Left ventricle myocardium inferior (tissue), 1 donor: ENCODE measurements at regions not wholly inside any gene's neighbourhood (a gene's known extent, or its start where the extent isn't known, plus 50 kb on each side); places are given as distances from the start of the nearest gene placed in this dataset.

Experiments used
- DNase-seq: peaks from one replicate; pipeline ENCODE4 v3.0.0-alpha.2; 2020
- H3K27ac ChIP-seq: fragments of 200-600 bp; replicated peaks from 2 replicates; pipeline ENCODE4 v1.8.0; 2021
- H3K27me3 ChIP-seq: fragments of 200-600 bp; 2 replicates; pipeline ENCODE4 v1.8.0; 2021; ENCODE audit warnings: low read depth
- H3K36me3 ChIP-seq: fragments of 200-600 bp; 2 replicates; pipeline ENCODE4 v1.8.0; 2021
- H3K4me1 ChIP-seq: fragments of 200-600 bp; 2 replicates; pipeline ENCODE4 v1.8.0; 2021
- H3K4me3 ChIP-seq: fragments of 200-600 bp; 2 replicates; pipeline ENCODE4 v1.8.0; 2021; ENCODE audit warnings: mild to moderate bottlenecking, moderate library complexity
- H3K9me3 ChIP-seq: fragments of 200-600 bp; replicated peaks from 2 replicates; pipeline ENCODE4 v1.8.0; 2021
- intact Hi-C: fragments of 100-400 bp; cut with micrococcal nuclease; formaldehyde crosslinking; loops from one replicate; pipeline ENCODE4 v1.11.0; 2022
- TF ChIP-seq, protein P1 (sequence below): fragments of 200-600 bp; IDR thresholded peaks from 2 replicates; pipeline ENCODE4 v1.8.0; 2021; ENCODE audit warnings: antibody characterized with exemption, mild to moderate bottlenecking, borderline replicate concordance
- donor health status: DM: no; HTN: yes; CAD: no; lungs with severe emphysema.

DNA sequence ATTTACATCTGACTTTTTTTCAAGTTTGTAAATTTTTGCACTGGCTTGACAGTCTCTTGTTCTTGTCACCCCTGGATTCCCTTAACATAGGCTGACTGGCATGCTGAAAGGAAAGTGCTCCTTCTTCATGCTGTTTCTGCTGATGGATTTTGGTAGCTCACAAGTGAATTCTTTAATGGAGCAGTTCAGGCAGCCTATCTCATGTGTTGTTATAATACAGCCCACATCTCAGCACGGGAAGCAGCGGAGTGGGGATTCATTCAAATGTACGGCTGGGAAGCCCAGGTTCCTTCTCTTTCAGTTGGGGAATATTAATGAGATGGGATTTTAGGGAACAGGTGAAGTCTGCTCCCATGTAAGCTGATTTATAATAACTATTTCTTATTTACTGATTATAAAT, 142.8 kb downstream of the CD8B2 start:
- Histone ChIP-seq H3K27me3 (peaks cover 38% of the 10 kb centered on the region), H3K36me3 (no peaks in the 10 kb centered on the region), H3K4me1 (no peaks in the 10 kb centered on the region), H3K4me3 (no peak overlapping the region), H3K27ac (no peak overlapping the region), H3K9me3 (peaks cover 20% of the 10 kb centered on the region)
- no peak for DNase-seq
- intact Hi-C loops: no loop called here
- TF ChIP-seq, protein P1, sequence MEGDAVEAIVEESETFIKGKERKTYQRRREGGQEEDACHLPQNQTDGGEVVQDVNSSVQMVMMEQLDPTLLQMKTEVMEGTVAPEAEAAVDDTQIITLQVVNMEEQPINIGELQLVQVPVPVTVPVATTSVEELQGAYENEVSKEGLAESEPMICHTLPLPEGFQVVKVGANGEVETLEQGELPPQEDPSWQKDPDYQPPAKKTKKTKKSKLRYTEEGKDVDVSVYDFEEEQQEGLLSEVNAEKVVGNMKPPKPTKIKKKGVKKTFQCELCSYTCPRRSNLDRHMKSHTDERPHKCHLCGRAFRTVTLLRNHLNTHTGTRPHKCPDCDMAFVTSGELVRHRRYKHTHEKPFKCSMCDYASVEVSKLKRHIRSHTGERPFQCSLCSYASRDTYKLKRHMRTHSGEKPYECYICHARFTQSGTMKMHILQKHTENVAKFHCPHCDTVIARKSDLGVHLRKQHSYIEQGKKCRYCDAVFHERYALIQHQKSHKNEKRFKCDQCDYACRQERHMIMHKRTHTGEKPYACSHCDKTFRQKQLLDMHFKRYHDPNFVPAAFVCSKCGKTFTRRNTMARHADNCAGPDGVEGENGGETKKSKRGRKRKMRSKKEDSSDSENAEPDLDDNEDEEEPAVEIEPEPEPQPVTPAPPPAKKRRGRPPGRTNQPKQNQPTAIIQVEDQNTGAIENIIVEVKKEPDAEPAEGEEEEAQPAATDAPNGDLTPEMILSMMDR: no peak

DNA sequence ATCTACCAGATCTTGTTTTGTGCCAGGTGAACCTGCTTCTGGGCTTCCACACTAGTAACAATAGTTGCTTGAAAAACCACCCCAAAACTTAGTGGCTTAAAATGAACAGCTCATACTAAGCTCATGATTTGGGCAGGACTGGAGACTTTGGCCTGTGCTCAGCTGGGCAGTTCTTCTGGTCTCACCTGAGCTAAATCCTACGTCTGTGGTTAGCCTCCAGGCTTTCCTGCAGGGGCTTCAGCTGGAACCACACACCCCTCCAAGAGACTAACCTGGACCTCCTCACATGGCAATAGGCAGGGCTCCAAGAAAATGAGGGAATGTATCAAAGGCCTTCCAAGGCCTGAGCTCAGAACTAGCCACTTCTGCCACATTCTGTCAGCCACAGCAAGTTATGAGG, 144.1 kb downstream of the CD8B2 start:
- Histone ChIP-seq H3K4me1 (no peaks in the 10 kb centered on the region), H3K27ac (no peak overlapping the region), H3K4me3 (no peak overlapping the region), H3K27me3 (peaks cover 36% of the 10 kb centered on the region), H3K36me3 (no peaks in the 10 kb centered on the region), H3K9me3 (peaks cover 20% of the 10 kb centered on the region)
- DNase-seq: no peak
- intact Hi-C loops: no loop called here
- TF ChIP-seq, protein P1: no peak

DNA sequence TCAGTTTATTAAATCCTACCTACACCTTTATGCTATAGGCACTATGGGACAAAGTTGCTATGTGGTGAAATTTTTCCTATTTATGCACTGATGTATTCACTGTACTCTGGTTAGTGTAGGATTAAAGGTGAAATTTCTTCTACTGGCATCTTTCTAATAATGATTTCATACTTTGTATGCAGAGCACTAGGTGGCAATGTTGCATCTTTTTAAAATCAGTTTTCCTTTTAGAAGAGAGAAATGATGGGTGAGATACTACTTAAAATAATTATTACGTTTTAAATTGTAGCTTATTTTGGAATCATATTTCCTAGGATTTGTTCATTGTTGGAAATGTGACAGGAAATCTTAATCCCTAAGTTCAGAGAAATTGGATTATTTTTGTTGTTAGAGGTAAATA, 150.9 kb downstream of the CD8B2 start:
- no peak overlapping the region for H3K27ac ChIP-seq
- no peak overlapping the region for H3K4me3 ChIP-seq
- no peak for DNase-seq
- TF ChIP-seq, protein P1: peak; percentile 63
- no peaks in the 10 kb centered on the region for H3K4me1 ChIP-seq
- intact Hi-C loops: no loop called here
- H3K9me3 ChIP-seq: no peaks in the 10 kb centered on the region
- H3K27me3 ChIP-seq: no peaks in the 10 kb centered on the region
- no peaks in the 10 kb centered on the region for H3K36me3 ChIP-seq

DNA sequence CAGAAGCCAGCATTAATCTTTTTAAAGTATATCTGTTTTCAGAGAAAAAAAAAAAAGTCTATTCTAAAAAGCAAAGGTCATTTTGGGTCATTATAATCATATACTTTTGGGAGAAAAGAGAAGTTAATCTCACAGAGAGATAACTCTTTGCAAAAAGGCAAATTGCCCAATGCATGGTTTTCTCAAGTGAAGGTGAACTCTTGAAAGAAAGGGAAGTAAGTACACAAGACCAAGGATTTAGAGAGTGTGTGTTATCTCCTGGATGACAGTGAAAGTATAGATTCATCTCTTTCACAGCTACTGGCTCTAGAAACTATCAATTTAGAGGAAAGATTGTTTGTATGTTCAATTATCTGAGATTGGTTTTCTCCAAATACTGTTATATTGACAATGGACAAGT, 151.4 kb downstream of the CD8B2 start:
- H3K36me3 ChIP-seq: no peaks in the 10 kb centered on the region
- no peak for DNase-seq
- H3K4me1 ChIP-seq: no peaks in the 10 kb centered on the region
- no peaks in the 10 kb centered on the region for H3K9me3 ChIP-seq
- no peak overlapping the region for H3K4me3 ChIP-seq
- TF ChIP-seq, protein P1: no peak
- no peaks in the 10 kb centered on the region for H3K27me3 ChIP-seq
- H3K27ac ChIP-seq: no peak overlapping the region
- intact Hi-C loops: no loop called here

DNA sequence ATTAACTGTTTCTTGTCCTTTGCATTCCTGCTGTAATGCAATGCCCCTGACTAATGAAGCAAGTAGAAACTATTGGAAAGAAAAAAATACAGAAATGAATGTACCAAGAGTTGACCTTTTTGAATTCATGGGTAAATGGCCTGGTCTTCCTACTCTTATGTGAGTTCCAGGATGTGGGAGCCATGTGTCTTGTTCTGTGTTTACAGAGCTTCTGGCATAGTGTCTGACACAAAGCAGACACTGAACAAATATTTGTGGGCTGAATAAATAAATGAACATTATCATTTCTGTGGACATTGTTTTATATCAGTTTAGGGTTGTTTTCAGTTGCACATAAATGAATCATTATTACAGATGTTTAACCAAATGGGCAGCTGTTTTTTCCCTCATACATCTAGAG, 155.5 kb downstream of the CD8B2 start:
- DNase-seq: no peak
- Histone ChIP-seq H3K4me3 (no peak overlapping the region), H3K27ac (no peak overlapping the region), H3K9me3 (no peaks in the 10 kb centered on the region), H3K27me3 (no peaks in the 10 kb centered on the region), H3K4me1 (no peaks in the 10 kb centered on the region), H3K36me3 (no peaks in the 10 kb centered on the region)
- TF ChIP-seq, protein P1: no peak
- intact Hi-C loops: no loop called here

DNA sequence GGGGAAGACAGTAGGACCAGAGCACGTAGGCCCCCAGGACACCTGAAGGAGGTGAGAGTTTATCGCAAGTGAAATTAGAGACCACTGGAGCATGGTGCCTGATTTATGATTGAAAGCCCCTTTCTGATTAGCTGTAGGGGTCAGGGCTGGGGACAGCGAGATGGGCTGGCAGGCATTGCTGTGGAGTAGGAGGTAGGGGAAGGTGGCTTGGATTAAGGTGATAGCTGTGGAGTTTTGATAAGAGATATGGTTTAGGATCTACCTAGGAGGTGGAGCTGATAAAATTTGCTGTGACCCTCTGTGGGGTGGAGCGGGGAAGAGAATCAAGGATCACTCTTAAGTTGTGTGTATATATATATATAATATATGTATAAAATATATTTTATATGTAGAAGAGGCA, 157.5 kb downstream of the CD8B2 start:
- Histone ChIP-seq H3K27me3 (peaks cover 8% of the 10 kb centered on the region), H3K9me3 (no peaks in the 10 kb centered on the region), H3K4me3 (no peak overlapping the region), H3K36me3 (no peaks in the 10 kb centered on the region), H3K4me1 (no peaks in the 10 kb centered on the region), H3K27ac (no peak overlapping the region)
- DNase-seq: no peak
- intact Hi-C loops: no loop called here
- TF ChIP-seq, protein P1: no peak
